ENCODE measurements at regions not wholly inside any gene's neighbourhood (a gene's known extent, or its start where the extent isn't known, plus 50 kb on each side); places are given as distances from the start of the nearest gene placed in this dataset.
"Not testable (repeated sequence)": the region's sequence is repeated elsewhere in the genome, so short reads cannot be mapped to it uniquely, and the experiment has no call there.

DNA sequence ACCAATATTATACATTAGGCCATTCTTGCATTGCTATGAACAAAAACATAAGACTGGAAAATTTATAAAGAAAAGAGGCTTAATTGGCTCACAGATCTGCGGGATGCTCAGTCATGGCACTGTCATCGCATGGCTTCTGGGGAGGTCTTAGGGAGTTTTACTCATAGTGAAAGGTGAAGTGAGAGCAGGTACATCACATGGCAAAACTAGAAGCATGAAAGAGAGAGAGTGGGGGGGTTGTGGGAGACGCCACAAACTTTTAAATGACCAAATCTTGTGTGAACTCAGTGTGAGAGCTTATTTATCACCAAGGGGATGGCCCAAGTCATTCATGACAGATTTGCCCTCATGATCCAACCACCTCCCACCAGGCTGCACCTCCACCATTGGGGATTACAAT lies 398.3 kb upstream of the EDIL3 start:
- DNase-seq, result no peak

DNA sequence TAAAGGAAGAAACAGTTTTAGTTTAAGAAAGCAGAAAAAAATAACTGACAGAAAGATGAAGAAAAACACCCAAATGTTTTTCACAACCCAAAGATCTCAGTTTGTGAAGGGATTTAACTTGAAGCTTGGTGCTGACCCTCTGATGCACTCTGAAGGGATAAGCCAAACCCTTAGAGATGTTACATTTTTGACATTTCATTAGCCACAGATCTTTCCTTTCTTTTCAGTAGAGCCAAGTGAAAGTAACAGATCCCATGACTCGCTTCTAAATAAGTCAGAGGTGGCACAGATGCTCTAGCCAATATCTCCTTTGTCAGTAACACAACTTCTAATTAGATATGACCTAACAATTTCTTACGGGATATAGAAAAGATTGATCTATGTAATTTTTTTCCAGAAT lies 394.5 kb upstream of the EDIL3 start:
- no peak for DNase-seq

DNA sequence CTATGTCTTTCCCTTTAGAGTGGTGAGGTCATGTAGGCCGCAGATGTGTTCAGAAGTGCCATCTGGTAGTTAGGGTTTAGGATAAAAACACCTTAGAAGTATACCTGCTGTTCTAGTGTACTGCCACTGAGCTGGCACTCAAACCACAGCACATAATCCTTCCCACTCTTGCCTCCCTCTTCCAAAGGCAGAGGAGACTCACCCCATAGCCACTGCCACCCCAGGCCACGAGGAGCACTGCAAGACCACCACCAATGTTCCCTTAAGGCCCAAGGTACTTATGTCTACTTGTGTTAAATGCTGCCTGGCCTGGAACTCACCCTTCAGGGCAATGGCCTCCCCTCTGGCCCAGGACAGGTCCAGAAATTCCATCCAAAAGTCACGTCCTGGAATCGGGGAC lies 379.5 kb upstream of the EDIL3 start:
- no peak for DNase-seq

DNA sequence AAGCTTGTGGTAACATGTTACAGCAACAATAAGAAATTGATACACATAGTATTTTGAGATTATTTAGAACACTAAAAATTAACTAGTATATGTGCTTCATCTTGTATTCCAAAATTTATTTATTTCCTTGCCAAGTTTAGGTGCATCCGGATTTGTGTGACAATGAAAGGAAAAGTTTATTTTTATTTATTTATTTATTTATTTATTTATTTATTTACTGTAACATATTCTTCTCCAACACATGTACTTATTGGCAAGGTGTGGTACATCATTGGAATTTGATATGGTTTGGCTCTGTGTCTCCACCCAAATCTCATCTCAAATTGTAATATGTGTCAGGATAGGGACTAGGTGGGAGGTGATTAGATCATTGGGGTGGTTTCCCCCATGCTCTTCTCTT lies 373.3 kb upstream of the EDIL3 start:
- DNase-seq, result no peak

- no peak for DNase-seq
These were observed 368.1 kb upstream of the EDIL3 start for GRCh38 chr5:84752780-84753179.

DNA sequence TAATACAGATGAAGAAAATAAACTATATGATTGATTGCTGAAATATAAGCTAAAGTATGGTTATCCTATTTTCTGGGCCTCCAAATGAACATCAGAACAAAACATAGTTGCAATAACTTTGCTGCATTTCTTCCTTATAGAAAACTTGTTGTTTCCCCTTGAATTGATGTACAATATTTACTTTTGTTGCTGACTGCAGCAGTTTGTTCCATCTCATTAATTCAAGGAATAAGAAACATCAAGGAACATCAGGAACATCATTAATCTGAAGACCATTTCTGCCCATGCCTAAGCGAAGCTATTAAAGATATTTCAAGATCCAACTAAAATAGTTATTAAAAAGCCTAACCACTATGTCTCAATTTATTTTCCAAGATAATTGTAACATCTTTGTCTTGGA lies 363.6 kb upstream of the EDIL3 start:
- DNase-seq, result no peak

DNA sequence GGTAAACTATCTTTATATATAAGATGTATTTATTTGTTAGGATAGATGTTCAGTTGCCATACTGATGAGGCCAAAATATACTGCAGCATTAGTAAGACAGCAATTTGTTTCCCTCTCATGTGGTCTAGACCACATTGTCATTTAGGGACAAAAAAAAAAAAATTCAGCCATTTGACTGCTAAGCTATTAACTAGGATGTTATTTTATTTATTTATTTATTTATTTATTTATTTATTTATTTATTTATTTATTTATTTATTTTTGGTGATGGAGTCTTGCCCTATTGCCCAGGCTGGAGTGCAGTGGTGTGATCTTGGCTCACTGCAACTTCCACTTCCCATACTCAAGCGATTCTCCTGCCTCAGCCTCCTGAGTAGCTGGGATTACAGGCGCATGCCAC lies 361.6 kb upstream of the EDIL3 start:
- DNase-seq, result not testable (repeated sequence)

- no peak for DNase-seq
These were observed 356.4 kb upstream of the EDIL3 start for GRCh38 chr5:84741056-84741455.

DNA sequence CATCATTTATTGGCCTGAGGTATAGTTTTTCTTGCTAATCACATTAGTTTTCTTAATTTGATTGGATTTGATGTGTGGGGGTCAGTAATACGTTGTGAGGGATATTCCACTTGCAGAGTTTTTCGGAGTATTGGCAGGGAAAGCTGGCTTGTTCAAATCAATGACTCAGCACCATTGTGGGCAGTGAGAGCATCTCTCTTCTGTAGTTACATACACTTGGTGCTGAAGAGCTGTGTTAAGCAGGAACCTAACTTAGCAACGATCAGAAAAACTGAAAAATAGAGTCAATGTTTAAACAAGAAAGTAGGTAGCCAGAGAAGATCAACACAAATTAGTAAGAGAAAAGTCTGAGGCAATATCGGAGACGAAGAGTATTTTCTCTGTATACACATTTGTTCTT lies 344.6 kb upstream of the EDIL3 start:
- no peak for DNase-seq

DNA sequence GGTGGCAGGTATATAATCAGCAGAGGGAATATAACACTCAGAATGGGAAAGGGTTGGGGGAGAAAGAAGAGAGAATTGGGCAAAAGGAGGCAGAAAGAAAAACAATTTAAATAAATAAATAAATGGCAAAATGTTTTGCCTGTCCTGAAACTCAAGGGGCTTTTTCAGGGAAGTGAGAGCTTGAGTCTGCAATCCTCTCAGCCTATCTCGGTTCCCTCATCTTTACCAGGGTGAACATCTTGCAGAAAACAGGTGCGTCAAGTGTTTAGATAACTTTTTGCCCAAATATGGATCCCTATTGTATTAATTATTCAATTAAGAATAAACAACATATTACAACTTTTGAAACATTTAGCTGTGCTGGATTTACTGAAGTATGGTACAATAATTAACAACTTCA lies 343.0 kb upstream of the EDIL3 start:
- DNase-seq, result no peak

DNA sequence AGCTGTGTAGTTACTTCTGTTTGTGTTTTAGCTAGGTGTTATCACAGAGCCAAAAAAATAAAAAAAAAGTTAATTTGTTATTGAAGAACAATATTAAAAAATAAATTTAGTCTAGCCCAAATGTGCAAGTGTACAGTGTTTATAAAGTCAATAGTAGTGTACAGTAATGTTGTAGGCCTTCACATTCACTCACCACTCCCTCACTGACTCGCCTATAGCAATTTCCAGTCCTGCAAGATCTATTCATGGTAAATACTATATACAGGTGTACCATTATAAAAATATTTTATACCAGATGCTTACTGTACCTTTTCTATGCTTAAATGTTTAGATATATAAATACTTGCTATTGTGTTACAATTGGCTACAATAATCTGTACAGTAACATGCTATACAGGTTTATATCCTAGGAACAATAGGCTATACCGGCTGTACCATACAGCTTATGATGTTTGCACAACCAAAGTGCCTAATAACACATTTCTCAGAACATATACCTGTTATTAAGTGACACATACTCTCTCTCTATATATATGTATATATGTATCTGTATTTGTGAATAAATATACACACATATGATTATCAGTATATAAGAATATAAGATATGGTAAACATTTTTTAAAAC lies 341.4 kb upstream of the EDIL3 start:
- DNase-seq, result no peak

GRCh38 chr5:84724683-84725082 lies 340.0 kb upstream of the EDIL3 start:
- no peak for DNase-seq

DNA sequence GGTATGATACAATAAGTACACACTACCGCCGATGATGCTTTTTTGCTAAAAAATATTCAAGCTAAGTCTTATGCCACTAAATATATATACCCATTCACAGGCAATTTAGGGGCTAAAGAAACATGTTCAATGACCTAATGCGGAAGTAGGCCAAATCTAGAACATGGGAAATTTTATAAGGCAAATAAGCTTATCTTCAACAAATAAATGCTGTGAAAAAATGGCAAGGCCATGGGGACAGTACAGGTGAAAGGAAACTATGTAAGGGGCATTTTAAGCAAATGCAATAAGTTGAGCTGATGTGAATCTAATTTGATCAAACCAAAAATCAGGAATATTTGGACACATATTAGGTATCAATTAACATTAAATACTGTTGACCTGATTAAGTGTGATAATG lies 339.5 kb upstream of the EDIL3 start:
- no peak for DNase-seq

- DNase-seq, result no peak
These were observed 333.7 kb upstream of the EDIL3 start for GRCh38 chr5:84718377-84718776.

- DNase-seq, result no peak
These were observed 331.0 kb upstream of the EDIL3 start for GRCh38 chr5:84715686-84716085.

- no peak for DNase-seq
These were observed 330.4 kb upstream of the EDIL3 start for GRCh38 chr5:84715091-84715490.

- DNase-seq, result no peak
These were observed 324.4 kb upstream of the EDIL3 start for GRCh38 chr5:84709075-84709474.

GRCh38 chr5:84706678-84707641 lies 322.3 kb upstream of the EDIL3 start:
- no peak for DNase-seq

GRCh38 chr5:84700545-84700944 lies 315.9 kb upstream of the EDIL3 start:
- DNase-seq, result not testable (repeated sequence)

- no peak for DNase-seq
These were observed 312.0 kb upstream of the EDIL3 start for GRCh38 chr5:84696651-84697050.

DNA sequence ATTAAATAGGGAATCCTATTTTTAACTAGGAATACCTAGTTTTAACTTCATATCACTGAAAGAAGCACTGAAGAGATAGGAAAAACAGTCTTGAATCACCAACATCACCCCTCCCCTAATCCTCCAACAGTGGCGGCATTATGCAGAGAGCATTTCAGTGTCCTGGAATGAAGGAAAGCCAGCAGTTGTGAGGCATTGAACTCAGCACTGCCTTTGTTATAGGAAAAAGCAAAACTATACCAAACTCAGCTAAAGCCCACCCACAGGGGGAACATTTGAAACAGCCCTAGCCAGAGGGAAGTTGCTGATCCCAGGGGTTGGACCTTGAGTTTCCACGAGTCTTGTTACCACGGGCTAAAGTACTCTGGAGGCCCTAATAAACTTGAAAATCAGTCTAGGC lies 310.6 kb upstream of the EDIL3 start:
- DNase-seq, result no peak

DNA sequence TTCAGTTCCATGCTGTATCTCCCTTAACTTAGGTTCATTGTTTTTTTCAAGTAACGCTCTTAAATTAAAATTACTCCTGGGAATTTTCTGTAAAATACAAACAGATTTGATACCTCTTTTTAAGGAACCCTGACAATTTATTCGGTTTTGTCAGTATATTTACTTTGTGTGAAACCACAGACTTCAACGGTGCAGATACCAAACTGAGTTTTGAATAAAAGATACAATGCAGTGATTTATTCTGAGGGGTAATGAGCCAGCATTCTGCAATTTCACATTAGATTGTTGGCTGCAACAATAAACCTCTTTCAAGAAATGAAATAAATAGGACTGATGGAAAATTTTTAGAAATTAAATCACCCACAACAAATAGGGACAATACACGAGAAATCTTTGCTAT lies 308.6 kb upstream of the EDIL3 start:
- DNase-seq, result no peak

DNA sequence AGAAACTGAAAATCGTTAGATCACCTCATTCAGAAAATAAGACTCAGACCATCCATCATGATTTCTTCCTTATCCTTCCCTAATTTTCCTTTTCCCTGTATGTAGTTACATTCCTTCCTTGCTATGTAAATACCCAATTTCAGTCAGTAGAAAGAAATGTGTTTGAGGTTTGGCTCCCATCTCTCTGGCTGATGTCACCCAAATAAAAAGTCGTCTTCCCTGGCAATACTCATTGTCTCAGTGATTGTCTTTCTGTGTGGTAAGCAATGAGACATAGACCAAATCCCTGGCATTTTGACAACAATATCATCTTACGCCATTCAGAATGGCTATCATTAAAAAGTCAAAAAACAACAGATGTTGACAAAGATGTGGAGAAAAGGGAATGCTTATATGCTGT lies 303.9 kb upstream of the EDIL3 start:
- DNase-seq, result no peak

- no peak for DNase-seq
These were observed 300.6 kb upstream of the EDIL3 start for GRCh38 chr5:84685121-84685894.

All from right forelimb (tissue), 1 donor.